PFSK-1 (cell line): ENCODE measurements at regions not wholly inside any gene's neighbourhood (a gene's known extent, or its start where the extent isn't known, plus 50 kb on each side); places are given as distances from the start of the nearest gene placed in this dataset.

Experiments used
- POLR2AphosphoS5 ChIP-seq: IDR thresholded peaks from 2 replicates; pipeline ENCODE4 v1.6.1; 2012; ENCODE audit warnings: low read depth, mild to moderate bottlenecking, control low read depth, low read length, moderate library complexity
- REST ChIP-seq, 2 experiments: IDR thresholded peaks; 2 replicates each; pipeline versions ENCODE4 v1.6.1 to v1.8.0; 2011 to 2012; ENCODE audit warnings: low read depth in 2 of 2, low read length in 2 of 2, control low read depth in 1 of 2, inconsistent platforms in 1 of 2, mild to moderate bottlenecking in 1 of 2, moderate library complexity in 1 of 2; ENCODE audit not compliant: insufficient read depth in 1 of 2
- SIN3A ChIP-seq: IDR thresholded peaks from 2 replicates; pipeline ENCODE4 v1.6.1; 2012; ENCODE audit warnings: mild to moderate bottlenecking, low read length, moderate library complexity, borderline replicate concordance; ENCODE audit not compliant: insufficient read depth
- TAF1 ChIP-seq: IDR thresholded peaks from 2 replicates; pipeline ENCODE4 v1.6.1; 2012; ENCODE audit warnings: low read length, control low read depth, borderline replicate concordance; ENCODE audit not compliant: insufficient read depth

DNA sequence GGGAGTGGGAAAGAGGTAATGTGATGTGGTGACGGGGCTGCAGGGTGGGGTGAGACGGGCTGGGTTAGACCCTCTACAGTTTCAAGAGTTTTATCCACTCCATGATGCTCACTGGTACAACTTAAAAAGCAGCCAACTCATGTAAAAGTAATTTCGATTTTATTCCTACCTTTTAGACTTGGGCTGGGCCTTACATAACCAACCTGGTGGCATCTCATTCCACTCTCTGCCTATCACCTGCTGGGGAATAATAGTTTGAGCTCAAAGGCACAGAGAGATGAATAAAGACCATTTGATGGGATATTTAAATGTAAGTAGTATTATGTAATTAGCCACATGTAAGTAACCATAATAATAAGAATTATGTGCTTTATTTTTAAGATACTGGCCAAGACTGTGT, 366.0 kb upstream of the RNF32 start:
- TF ChIP-seq POLR2AphosphoS5 (no peak), SIN3A (no peak), REST (IDR thresholded peaks at IDR 0.05; ENCODE audit: insufficient read depth in 1 of 2, low read depth in 2 of 2, low read length in 2 of 2) (no peak), TAF1 (no peak)
